SU-DHL-6 (cell line): ENCODE measurements at regions not wholly inside any gene's neighbourhood (a gene's known extent, or its start where the extent isn't known, plus 50 kb on each side); places are given as distances from the start of the nearest gene placed in this dataset.

Source experiments
- H2AFZ ChIP-seq: fragments of 200-600 bp; sonication (generic); 2 replicates; pipeline ENCODE4 v1.6.1; 2014; ENCODE audit warnings: low read depth, mild to moderate bottlenecking, moderate library complexity, mixed read lengths, antibody characterized with exemption, low read length; ENCODE audit not compliant: severe bottlenecking
- H3F3A ChIP-seq: fragments of 200-600 bp; shearing (Covaris generic); 2 replicates; pipeline ENCODE4 v1.6.0; 2016; ENCODE audit warnings: antibody characterized with exemption, mild to moderate bottlenecking; ENCODE audit not compliant: insufficient read depth
- H3K27ac ChIP-seq: fragments of 200-600 bp; sonication (generic); 2 replicates; pipeline ENCODE4 v1.5.1; 2016; ENCODE audit warnings: low read depth, mild to moderate bottlenecking, low read length, moderate library complexity, mixed read lengths
- H3K27me3 ChIP-seq: fragments of 200-600 bp; sonication (generic), shearing (Covaris generic); 2 replicates; pipeline ENCODE4 v1.6.0; 2014; ENCODE audit warnings: mild to moderate bottlenecking, low read length
- H3K36me3 ChIP-seq: fragments of 200-600 bp; sonication (generic); 2 replicates; pipeline ENCODE4 v1.6.1; 2014; ENCODE audit warnings: mild to moderate bottlenecking, low read length, mixed read lengths
- H3K4me2 ChIP-seq: fragments of 300-600, 200-600 bp; shearing (Covaris generic), sonication (generic); 2 replicates; pipeline ENCODE4 v1.6.0; 2014; ENCODE audit warnings: low read length, low read depth, mild to moderate bottlenecking; ENCODE audit not compliant: poor library complexity, severe bottlenecking
- H3K4me3 ChIP-seq: fragments of 200-600 bp; sonication (generic); 2 replicates; pipeline ENCODE4 v1.5.1; 2014; ENCODE audit warnings: antibody characterized with exemption, low read length, mild to moderate bottlenecking, mixed read lengths; ENCODE audit not compliant: insufficient read depth, poor library complexity, severe bottlenecking
- H3K79me2 ChIP-seq: fragments of 200-600 bp; sonication (generic); 2 replicates; pipeline ENCODE4 v1.6.1; 2014; ENCODE audit warnings: mild to moderate bottlenecking, low read length, moderate library complexity; ENCODE audit not compliant: insufficient read depth
- H3K9ac ChIP-seq: fragments of 200-600 bp; sonication (generic); 2 replicates; pipeline ENCODE4 v1.7.0; 2014; ENCODE audit warnings: mild to moderate bottlenecking, low read length
- H3K9me2 ChIP-seq: fragments of 200-600 bp; sonication (generic); replicated peaks from 2 replicates; pipeline ENCODE4 v1.6.1; 2014; ENCODE audit warnings: low read length; ENCODE audit not compliant: insufficient read depth
- H3K9me3 ChIP-seq: fragments of 200-600 bp; sonication (generic); 2 replicates; pipeline ENCODE4 v1.6.1; 2014; ENCODE audit warnings: low read length, mixed read lengths; ENCODE audit not compliant: insufficient read depth
- H4K20me1 ChIP-seq: fragments of 200-600 bp; sonication (generic); 2 replicates; pipeline ENCODE4 v1.6.1; 2014; ENCODE audit warnings: low read depth, mild to moderate bottlenecking, antibody characterized with exemption, low read length, moderate library complexity, mixed read lengths
- CTCF ChIP-seq: fragments of 200-600 bp; sonication (generic); IDR thresholded peaks from one replicate; pipeline ENCODE4 v1.5.1; 2017; ENCODE audit warnings: antibody characterized with exemption, mild to moderate bottlenecking, low read length, moderate library complexity; ENCODE audit not compliant: insufficient read depth, poor library complexity, severe bottlenecking
- EZH2phosphoT487 ChIP-seq: fragments of 200-600 bp; sonication (generic), shearing (Covaris generic); conservative IDR thresholded peaks from 2 replicates; pipeline ENCODE4 v1.6.1; 2018; ENCODE audit warnings: mild to moderate bottlenecking, antibody characterized with exemption, low read length, moderate library complexity, mixed read lengths

GRCh38 chr4:26175905-26176470 is 144.8 kb upstream of the RBPJ start:
- Histone ChIP-seq H3K9me3 (no peaks in the 10 kb centered on the region), H4K20me1 (no peaks in the 10 kb centered on the region), H3K4me2 (no peak overlapping the region), H3K79me2 (no peaks in the 10 kb centered on the region), H3F3A (no peaks in the 10 kb centered on the region), H3K27ac (no peak overlapping the region), H3K4me3 (no peak overlapping the region), H2AFZ (no peak overlapping the region), H3K9ac (no peak overlapping the region), H3K36me3 (no peaks in the 10 kb centered on the region), H3K9me2 (no peaks in the 10 kb centered on the region), H3K27me3 (no peaks in the 10 kb centered on the region)
- TF ChIP-seq EZH2phosphoT487 = no peak
- TF ChIP-seq CTCF = no peak

- TF ChIP-seq CTCF (no peak), EZH2phosphoT487 (no peak)
- no peak overlapping the region for H2AFZ ChIP-seq
Observed at GRCh38 chr4:26176598-26177149, 144.1 kb upstream of the RBPJ start.

GRCh38 chr4:26178854-26179253 is 142.0 kb upstream of the RBPJ start:
- no peaks in the 10 kb centered on the region for H3F3A ChIP-seq
- H3K27me3 ChIP-seq = no peaks in the 10 kb centered on the region
- no peak overlapping the region for H3K4me3 ChIP-seq
- no peaks in the 10 kb centered on the region for H3K79me2 ChIP-seq
- H3K36me3 ChIP-seq = no peaks in the 10 kb centered on the region
- no peak overlapping the region for H2AFZ ChIP-seq
- no peak overlapping the region for H3K4me2 ChIP-seq
- no peaks in the 10 kb centered on the region for H3K9me2 ChIP-seq
- H4K20me1 ChIP-seq = no peaks in the 10 kb centered on the region
- H3K27ac ChIP-seq = no peak overlapping the region
- TF ChIP-seq EZH2phosphoT487 = no peak
- TF ChIP-seq CTCF = no peak
- no peaks in the 10 kb centered on the region for H3K9me3 ChIP-seq
- no peak overlapping the region for H3K9ac ChIP-seq

More at GRCh38 chr4:26176598-26177149, 144.1 kb upstream of the RBPJ start:
- H3K4me3 ChIP-seq = no peak overlapping the region
- H4K20me1 ChIP-seq = no peaks in the 10 kb centered on the region
- no peak overlapping the region for H3K27ac ChIP-seq
- H3K4me2 ChIP-seq = no peak overlapping the region
- no peaks in the 10 kb centered on the region for H3K9me2 ChIP-seq
- H3F3A ChIP-seq = no peaks in the 10 kb centered on the region
- no peaks in the 10 kb centered on the region for H3K36me3 ChIP-seq
- H3K79me2 ChIP-seq = no peaks in the 10 kb centered on the region
- no peaks in the 10 kb centered on the region for H3K27me3 ChIP-seq
- H3K9ac ChIP-seq = no peak overlapping the region
- H3K9me3 ChIP-seq = no peaks in the 10 kb centered on the region
